Colon (tissue), 2 donors: ENCODE measurements at regions not wholly inside any gene's neighbourhood (a gene's known extent, or its start where the extent isn't known, plus 50 kb on each side); places are given as distances from the start of the nearest gene placed in this dataset.
A peak's percentile ranks its signal among the peaks of the same experiment; 100 is the strongest.

ENCODE experiments used
- FAIRE-seq: peaks from 2 replicates; lab custom pipeline; 2012; peaks lifted over from hg19 to GRCh38; lab: Jason Lieb, UNC
- donor health status: control.
- donor health status: control.

DNA sequence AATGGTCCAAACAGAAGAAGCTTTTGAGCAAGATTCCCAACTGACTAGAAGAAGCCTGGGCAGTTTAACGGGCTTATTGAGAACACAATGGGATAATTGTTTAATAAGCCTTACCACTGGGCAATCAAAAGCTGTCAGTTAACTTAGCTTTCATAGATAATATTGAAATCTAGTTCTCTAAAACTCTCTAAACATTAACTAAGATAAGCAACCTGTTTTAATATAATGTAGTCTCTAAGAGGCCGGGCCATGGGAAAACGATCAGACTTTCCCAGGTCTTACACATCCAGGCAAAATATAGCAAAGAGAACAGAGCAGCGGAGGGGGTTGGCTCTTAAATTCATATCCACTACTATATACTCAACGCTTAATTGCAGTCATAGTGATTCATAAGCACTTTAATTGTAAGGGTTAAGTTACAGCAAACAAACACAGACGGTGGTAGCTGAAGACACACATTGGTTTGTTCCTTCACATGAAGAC, 128.0 kb upstream of the FAM83B start:
- FAIRE-seq, result no peak

DNA sequence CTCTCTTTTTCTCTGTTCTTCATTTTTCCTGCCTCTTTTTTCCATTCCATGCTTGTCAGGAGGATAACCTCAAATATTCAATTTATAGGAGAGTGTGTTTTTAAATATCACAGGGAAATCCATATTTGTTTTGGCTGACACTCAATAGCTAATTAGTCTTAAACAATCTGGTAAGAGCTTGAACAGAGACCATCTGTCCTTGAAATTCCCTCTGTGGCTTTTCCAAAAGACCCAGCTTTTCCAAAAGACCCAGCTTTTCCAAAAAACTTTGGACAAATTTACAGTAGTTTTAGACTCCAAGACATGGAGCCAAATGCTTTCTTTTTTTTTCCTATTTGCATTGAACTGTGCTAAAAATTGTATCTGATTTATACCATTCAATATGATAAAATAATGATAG, 127.4 kb upstream of the FAM83B start:
- FAIRE-seq, result no peak

DNA sequence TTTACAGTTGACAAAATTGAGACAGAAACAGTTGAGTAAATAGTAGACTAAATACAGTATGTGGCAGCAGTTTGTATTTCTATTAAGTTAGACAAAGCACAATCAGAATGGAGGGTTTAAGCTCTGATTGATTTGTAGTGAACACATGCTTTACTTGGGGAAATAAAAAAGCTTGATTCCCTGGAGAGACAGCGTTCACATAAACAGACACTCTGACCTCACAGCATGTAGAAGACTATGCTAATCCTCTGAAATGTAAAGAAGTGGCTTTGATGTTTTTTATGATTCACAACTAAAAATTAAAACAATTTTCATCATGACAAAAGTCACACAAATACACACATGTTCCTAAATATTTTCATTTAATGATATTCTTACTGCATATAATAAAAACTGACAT, 126.9 kb upstream of the FAM83B start:
- no peak for FAIRE-seq

DNA sequence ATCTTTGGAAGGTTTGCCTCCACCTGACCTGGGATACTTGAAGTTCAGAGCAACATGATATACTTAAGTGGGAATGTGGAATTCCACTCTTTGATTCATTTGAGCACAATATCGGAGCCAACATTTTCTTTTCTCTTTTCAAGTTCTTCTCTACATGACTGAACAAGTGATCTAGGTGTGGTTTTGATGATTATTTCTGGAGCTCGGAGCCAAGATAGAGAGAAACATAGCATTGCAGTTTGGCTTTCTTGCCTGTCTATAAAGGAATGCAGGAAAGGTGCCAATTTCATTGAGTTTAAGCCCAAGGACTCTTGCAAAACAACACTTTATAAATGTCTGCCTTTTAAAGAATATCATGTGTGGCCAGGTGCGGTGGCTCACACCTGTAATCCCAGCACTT, 124.2 kb upstream of the FAM83B start:
- FAIRE-seq, result no peak

DNA sequence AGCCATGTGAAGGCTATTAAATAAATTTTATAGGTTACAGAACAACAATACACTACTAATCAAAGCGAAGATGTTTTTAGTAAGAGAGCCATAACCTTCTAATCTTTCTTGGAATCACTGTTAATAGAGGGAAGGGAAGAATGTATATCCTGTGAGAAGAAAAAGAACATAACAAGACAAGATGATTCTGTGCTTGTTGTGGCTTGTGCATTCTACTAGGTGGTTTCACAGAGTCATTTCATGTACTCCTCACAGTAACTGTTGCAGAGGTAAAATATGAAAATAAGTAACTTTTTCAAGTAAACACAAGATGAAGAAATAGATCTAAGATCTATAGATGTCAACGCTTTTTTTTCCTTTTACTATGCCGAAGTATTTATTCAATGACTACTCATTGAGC, 116.9 kb upstream of the FAM83B start:
- no peak for FAIRE-seq

DNA sequence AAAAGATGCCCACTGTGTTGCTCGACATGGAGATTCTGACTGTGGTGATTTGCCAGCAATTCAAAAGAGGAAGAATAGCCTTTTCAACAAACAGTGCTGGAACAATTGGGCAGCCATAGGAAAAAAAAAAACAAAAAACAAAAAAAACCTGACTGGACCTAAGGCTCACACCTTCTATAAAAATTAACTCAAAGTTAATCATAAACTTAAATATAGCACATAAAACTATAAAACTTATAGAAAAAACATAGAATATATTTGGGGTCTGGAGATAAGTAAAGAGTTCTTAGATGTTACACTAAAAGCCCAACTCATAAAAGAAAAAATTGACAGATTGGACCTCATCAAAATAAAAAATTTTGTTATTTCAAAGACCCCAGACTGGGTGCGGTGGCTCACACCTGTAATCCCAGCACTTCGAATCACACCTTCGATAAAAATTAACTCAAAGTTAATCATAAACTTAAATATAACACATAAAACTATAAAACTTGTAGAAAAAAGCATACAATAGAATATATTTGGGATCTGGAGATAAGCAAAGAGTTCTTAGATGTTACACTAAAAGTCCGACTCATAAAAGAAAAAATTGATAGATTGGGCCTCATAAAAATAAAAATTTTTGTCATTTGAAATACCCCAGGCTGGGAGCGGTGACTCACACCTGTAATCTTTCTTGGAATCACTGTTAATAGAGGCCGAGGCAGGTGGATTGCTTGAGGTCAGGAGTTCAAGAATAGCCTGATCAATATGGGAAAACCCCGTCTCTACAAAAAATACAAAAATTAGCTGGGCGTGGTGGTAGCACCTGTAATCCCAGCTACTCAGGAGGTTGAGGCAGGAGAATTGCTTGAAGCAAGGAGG, 115.6 kb upstream of the FAM83B start:
- peak; percentile 88 for FAIRE-seq

DNA sequence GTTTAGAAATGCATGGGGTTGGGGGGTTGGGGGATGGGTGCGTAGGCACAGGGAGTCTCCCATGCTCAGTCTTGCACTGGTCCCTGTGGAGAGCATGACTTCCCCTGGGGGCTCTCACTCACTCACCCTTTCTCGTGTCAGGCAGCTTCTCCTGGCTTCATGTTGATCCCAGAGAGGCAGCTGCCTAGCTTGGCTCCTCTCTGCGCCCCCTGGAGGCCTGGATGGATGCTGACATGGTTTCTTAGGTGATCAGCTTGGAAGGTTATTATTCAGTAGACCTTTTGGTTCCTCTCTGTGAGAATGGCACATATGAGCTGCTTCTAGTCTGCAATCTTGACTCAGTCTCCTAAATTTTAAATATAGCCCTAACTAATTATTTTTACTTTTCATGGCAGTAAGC, 109.3 kb upstream of the FAM83B start:
- no peak for FAIRE-seq

DNA sequence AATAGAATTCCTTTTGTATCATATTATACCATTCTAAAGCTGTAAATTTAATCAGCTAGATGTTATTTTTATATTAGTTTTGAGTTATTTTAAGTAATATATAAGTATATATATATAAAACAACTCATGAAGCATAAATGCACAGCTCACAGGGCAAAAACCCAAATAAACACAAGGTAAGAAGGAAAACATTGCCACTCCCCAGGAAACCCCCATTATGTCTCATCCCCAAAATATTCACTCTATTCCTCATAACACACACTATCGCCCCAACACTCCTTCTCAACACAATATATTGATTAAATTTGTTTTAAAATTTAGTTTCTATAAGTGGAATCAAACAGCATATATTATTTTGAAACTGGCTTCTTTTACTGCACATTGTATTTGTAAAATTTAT, 98.6 kb upstream of the FAM83B start:
- FAIRE-seq, result no peak

DNA sequence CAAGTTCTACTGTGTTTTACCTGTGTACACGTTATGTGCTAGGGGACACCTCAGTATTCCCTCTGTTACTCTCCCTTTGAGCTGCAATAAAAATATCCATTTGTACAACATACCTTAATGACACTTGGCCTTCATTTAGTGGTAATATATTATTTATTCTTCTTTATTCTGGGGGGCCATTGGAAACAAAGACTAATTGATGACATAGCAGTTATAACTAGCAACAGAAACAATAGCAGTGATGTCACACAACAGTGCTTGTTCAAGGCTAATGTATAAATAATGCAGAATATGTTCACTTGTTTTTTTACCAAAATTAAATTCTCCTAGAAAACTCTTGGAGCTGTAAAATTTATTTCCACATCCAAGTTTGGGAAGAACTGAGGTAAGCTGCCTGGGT, 92.2 kb upstream of the FAM83B start:
- no peak for FAIRE-seq

DNA sequence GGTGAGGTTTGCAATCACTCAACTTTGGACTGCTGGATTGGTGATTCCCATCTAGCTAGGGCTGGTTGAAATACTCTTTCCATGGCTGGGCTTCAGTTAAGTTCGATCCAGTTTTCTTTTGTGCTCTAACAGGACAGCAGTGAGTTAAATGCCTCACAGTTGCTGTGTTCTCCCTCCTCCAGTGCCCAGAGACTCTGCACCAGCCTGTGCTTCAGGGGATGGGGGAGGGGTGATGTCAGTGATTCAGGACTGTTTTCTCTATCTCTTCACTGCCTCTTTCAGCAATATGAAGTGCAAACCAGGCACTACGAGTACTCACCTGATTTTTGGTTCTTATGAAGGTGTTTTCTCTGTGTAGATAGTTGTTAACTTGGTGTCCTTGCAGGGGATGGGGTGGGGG, 88.2 kb upstream of the FAM83B start:
- FAIRE-seq, result no peak

DNA sequence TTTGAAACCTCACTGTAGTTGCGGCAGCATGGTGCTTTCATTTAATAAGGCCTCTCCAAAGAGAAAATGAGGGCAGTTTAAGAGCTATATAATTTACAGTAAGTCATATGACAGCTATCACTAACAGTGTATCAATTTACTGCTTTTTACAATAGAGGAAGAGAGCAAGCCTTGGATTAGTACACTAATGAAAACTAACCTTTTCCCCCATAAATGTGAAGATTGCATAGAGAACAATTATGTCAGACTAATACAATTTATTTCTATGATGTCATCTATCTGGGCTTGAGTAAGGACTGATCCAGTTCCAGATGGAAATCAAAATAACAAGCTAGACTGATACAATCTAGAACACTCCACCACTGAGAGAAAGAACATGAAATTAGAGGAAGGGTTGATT, 78.1 kb upstream of the FAM83B start:
- FAIRE-seq, result no peak

DNA sequence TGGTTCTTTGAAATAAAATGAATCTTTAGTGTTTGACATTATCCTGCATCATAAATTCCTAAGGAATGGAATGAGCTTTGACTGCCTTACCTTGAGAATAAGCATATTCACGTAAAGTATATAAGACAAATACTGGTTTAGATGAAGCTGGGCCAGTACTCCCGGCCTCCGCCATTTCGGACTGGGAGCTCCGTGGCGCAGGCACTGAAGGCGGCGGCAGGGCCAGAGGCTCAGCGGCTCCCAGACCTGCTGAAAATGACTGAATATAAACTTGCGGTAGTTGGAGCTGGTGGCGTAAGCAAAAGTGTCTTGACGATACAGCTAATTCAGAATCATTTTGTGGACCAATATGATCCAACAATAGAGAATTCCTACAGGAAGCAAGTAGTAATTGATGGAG, 76.2 kb upstream of the FAM83B start:
- FAIRE-seq, result no peak

DNA sequence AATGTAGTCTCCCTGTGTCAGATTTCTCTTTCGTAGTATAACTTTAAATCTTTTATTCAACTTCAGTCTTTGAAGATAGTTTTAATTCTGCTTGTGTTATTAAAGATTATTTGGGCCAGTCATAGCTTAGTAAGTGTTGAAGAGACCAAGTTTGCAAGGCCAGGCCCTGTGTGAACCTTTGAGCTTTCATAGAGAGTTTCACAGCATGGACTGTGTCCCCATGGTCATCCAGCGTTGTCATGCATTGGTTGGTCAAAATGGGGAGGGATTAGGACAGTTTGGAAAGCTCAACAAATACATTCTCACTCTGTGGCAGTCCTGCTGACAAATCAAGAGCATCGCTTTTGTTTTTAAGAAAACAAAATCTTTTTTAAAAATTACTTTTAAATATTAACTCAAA, 74.6 kb upstream of the FAM83B start:
- no peak for FAIRE-seq

DNA sequence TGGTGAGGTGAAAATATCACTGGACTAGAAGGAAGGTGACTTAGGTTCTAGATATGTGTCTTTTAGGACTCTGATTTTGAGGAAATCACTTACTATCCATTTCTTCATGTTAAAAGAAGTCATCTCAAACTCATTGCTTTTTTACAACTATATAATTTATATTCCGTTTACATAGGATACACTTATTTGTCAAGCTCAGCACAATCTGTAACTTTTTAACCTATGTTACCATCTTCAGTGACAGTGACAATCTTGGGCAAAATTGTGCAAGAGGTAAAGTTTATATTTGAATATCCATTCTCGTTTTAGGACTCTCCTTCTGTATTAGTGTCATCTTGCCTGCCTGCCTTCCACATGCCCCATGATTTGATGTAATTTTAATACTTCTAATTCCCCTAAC, 74.0 kb upstream of the FAM83B start:
- FAIRE-seq, result no peak

DNA sequence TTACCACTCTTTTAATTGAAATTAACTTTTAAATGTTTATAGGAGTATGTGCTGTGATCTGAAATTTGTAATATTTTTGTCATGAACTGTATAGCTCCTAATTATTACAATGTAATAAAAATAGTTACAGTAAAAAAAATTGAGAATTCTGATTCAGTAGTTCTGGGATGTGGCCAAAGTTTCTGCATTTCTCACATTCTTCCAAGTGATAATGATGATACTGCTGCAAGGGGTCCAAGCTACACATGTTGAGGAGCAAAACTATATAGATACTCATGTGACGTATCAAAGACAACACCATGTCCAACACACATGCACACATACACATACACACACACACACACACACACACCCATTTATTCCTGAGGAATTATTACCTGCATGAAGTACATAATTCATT, 71.0 kb upstream of the FAM83B start:
- no peak for FAIRE-seq

DNA sequence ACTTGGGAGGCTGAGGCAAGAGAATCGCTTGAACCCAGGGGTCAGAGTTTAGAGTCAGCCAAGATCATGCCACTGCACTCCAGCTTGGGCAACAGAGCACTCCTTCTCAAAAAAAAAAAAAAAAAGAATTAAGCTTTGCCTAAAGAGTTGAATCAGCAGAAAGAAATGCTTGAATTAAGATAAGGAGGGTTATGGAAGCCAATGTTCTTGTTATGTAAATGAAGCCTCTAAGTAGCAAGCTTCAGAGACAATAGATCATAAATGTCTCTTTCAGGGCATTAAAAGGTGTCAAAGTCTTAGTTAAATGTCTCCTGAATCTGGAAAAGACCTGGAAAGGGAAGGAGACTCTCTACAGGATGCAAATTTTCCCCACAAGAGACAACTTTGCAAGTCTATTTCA, 69.7 kb upstream of the FAM83B start:
- FAIRE-seq, result no peak

DNA sequence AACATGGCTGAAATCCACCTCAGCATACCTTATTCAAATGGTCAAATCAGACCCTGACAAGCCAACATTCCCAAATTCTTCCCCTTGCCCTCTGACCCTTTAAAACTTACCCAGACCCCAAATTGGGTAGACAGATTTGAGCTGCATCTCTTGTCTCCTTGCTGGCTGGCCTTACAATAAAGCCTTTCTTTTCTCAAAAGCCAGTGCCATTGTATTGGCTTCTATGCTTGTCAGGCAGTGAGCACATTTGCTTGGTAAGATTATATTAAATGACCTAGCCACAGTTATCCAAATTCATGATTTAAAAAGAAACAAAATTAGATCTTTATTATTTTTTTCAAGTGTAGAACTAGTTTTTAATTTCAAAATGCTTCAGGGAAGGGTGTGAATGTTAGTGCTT, 67.8 kb upstream of the FAM83B start:
- no peak for FAIRE-seq

DNA sequence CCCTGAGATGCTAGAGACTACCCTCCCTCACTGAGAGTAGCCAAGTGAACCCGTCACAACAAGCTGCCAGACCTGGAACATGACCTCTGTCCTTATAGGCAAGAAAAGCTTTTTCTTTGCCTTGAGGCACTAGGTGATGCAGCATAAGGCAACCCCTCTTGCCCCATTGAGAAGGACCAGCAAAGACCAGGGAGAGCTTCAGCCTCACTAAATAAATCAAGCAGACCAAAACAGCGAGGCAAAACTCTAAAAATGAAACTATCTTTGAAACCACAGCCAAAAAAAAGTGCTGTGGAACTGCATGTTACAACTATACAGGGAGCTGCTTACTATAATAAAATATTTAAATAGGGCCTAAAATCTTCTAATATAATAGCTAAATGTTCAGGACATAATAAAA, 62.6 kb upstream of the FAM83B start:
- no peak for FAIRE-seq

DNA sequence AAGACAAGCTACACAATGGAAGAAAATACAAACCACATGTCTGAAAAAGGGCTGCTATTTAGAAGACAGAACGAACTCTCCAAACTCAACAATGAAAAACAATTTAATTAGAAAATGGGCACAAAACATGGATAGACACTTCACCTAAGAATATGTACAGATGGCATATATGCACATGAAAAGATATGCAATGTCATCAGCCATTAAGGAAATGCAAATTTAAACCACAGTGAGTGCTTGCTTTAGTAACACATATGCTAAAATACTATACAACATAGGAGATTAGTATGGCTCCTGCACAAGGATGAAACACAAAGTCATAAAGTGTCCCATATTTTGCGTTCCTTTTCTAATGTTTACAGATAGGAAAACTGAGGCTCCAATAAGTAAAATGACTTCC, 60.4 kb upstream of the FAM83B start:
- no peak for FAIRE-seq

DNA sequence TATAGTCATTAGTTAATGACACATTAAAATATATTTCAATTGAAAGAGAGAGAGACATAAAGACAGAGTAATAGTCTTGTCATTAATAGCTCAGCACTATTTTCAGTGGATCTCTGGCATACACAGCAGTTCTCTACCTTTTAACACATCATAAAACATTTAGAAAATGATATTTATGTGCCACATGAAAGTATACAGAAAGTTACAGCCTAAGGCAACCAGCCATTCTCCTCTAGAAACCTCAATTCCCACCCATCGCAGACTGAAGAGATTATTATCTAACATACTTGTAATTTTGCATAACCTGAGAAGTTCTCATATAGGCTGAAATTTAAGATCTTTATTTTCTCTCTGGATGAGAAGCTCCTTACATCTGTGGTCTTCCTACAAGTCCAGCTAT, 58.7 kb upstream of the FAM83B start:
- no peak for FAIRE-seq
